IPS-18c (cell line): ENCODE measurements at regions not wholly inside any gene's neighbourhood (a gene's known extent, or its start where the extent isn't known, plus 50 kb on each side); places are given as distances from the start of the nearest gene placed in this dataset.
"Not testable (repeated sequence)": the region's sequence is repeated elsewhere in the genome, so short reads cannot be mapped to it uniquely, and the experiment has no call there.

ENCODE experiments used
- H3K4me3 ChIP-seq: 2 replicates; pipeline ENCODE4 v1.7.0; 2013; ENCODE audit warnings: low read depth, mild to moderate bottlenecking, low read length, moderate library complexity; ENCODE audit not compliant: insufficient read depth
- H3K9me3 ChIP-seq: one replicate; pipeline ENCODE4 v1.6.1; 2013; ENCODE audit warnings: mild to moderate bottlenecking, low read length, moderate library complexity; ENCODE audit not compliant: control insufficient read depth, insufficient read depth

GRCh38 chr13:19123502-19123901, 58.1 kb downstream of the TUBA3C start:
- Histone ChIP-seq H3K9me3 (peaks cover 24% of the 10 kb centered on the region), H3K4me3 (no peak overlapping the region)

- Histone ChIP-seq H3K9me3 (peaks cover 23% of the 10 kb centered on the region), H3K4me3 (no peak overlapping the region)
Measured at GRCh38 chr13:19117913-19118739, 63.5 kb downstream of the TUBA3C start.

GRCh38 chr13:19109225-19109624, 72.4 kb downstream of the TUBA3C start:
- H3K4me3 ChIP-seq, H3K9me3 ChIP-seq: not testable (repeated sequence)

- peaks cover 3% of the 10 kb centered on the region for H3K9me3 ChIP-seq
- H3K4me3 ChIP-seq, result no peak overlapping the region
Measured at GRCh38 chr13:19103140-19103539, 78.5 kb downstream of the TUBA3C start.

GRCh38 chr13:19093369-19093768, 88.3 kb downstream of the TUBA3C start:
- H3K9me3 ChIP-seq, result peaks cover 32% of the 10 kb centered on the region

GRCh38 chr13:19090495-19090894, 91.1 kb downstream of the TUBA3C start:
- Histone ChIP-seq H3K9me3 (peaks cover 32% of the 10 kb centered on the region), H3K4me3 (no peak overlapping the region)

More at GRCh38 chr13:19093369-19093768, 88.3 kb downstream of the TUBA3C start:
- no peak overlapping the region for H3K4me3 ChIP-seq

- H3K9me3 ChIP-seq, result peaks cover 27% of the 10 kb centered on the region
- no peak overlapping the region for H3K4me3 ChIP-seq
Measured at GRCh38 chr13:19089315-19089714, 92.3 kb downstream of the TUBA3C start.

GRCh38 chr13:19088416-19088815, 93.2 kb downstream of the TUBA3C start:
- H3K4me3 ChIP-seq, result no peak overlapping the region
- peaks cover 30% of the 10 kb centered on the region for H3K9me3 ChIP-seq

GRCh38 chr13:19085876-19086275, 95.7 kb downstream of the TUBA3C start:
- no peak overlapping the region for H3K4me3 ChIP-seq
- peaks cover 28% of the 10 kb centered on the region for H3K9me3 ChIP-seq

- Histone ChIP-seq H3K9me3 (peaks cover 22% of the 10 kb centered on the region), H3K4me3 (peak overlapping the region; percentile 9; the same call in 1 of the 2 replicates)
Measured at GRCh38 chr13:19085258-19085657, 96.4 kb downstream of the TUBA3C start.

- Histone ChIP-seq H3K4me3 (no peak overlapping the region), H3K9me3 (peaks cover 8% of the 10 kb centered on the region)
Measured at GRCh38 chr13:19083340-19083739, 98.3 kb downstream of the TUBA3C start.

GRCh38 chr13:19075418-19075817, 106.2 kb downstream of the TUBA3C start:
- Histone ChIP-seq H3K9me3 (peaks cover 28% of the 10 kb centered on the region), H3K4me3 (no peak overlapping the region)

- H3K4me3 ChIP-seq, result no peak overlapping the region; the same call in 1 of the 2 replicates
- peaks cover 29% of the 10 kb centered on the region for H3K9me3 ChIP-seq
Measured at GRCh38 chr13:19074519-19074918, 107.1 kb downstream of the TUBA3C start.

GRCh38 chr13:19074106-19074505, 107.5 kb downstream of the TUBA3C start:
- H3K9me3 ChIP-seq, result peaks cover 29% of the 10 kb centered on the region

GRCh38 chr13:19072956-19073706, 108.5 kb downstream of the TUBA3C start:
- peaks cover 33% of the 10 kb centered on the region for H3K9me3 ChIP-seq
- not testable (repeated sequence) for H3K4me3 ChIP-seq

More at GRCh38 chr13:19074106-19074505, 107.5 kb downstream of the TUBA3C start:
- peak overlapping the region; percentile 3; the same call in 1 of the 2 replicates for H3K4me3 ChIP-seq

- Histone ChIP-seq H3K9me3 (peaks cover 34% of the 10 kb centered on the region), H3K4me3 (no peak overlapping the region)
Measured at GRCh38 chr13:19072543-19072942, 109.1 kb downstream of the TUBA3C start.

GRCh38 chr13:19071161-19071936, 110.3 kb downstream of the TUBA3C start:
- H3K4me3 ChIP-seq, result no peak overlapping the region
- H3K9me3 ChIP-seq, result peaks cover 31% of the 10 kb centered on the region
